Stomach (tissue), 8 donors: ENCODE measurements at regions not wholly inside any gene's neighbourhood (a gene's known extent, or its start where the extent isn't known, plus 50 kb on each side); places are given as distances from the start of the nearest gene placed in this dataset.

ENCODE experiments used
- DNase-seq, 2 donors: peaks; one replicate each; pipeline versions ENCODE4 v3.0.0 to v3.0.0-alpha.2; 2013 to 2019
- H3K27ac ChIP-seq, 5 donors: fragments of 200-600 bp in 4 of 5; sonication (generic) in 4 of 5; one replicate each; pipeline ENCODE4 v1.5.1; 2013 to 2019; ENCODE audit warnings: mild to moderate bottlenecking in 1 of 5, moderate library complexity in 1 of 5
- H3K27me3 ChIP-seq, 3 donors: fragments of 200-600 bp; sonication (generic); one replicate each; pipeline ENCODE4 v1.5.1; 2017 to 2019; ENCODE audit warnings: mixed run types in 1 of 3
- H3K36me3 ChIP-seq, 4 donors: fragments of 200-600 bp; sonication (generic); 1 replicate in 3 of 4; 2 replicates in 1 of 4; pipeline ENCODE4 v1.5.1; 2016 to 2019
- H3K4me1 ChIP-seq, 4 donors: fragments of 200-600 bp; sonication (generic); one replicate each; pipeline ENCODE4 v1.5.1; 2016 to 2019
- H3K4me3 ChIP-seq, 4 donors: fragments of 200-600 bp; sonication (generic) in 3 of 4; one replicate each; pipeline ENCODE4 v1.5.1; 2016 to 2019; ENCODE audit warnings: mild to moderate bottlenecking in 1 of 4
- H3K9me3 ChIP-seq, 4 donors: fragments of 200-600 bp; sonication (generic); one replicate each; pipeline ENCODE4 v1.5.1; 2016 to 2019
- EP300 ChIP-seq: sonication (generic); formaldehyde crosslinking; IDR thresholded peaks from one replicate; pipeline ENCODE4 v1.6.1; 2017; ENCODE audit warnings: antibody characterized with exemption
- POLR2A ChIP-seq, 4 donors: fragments of 450-650 bp; IDR thresholded peaks; one replicate each; pipeline ENCODE4 v1.6.1; 2016; ENCODE audit warnings: antibody characterized with exemption in 4 of 4, control low read depth in 2 of 4, mild to moderate bottlenecking in 1 of 4, moderate library complexity in 1 of 4
- POLR2AphosphoS5 ChIP-seq, 3 donors: sonication (generic); formaldehyde crosslinking; IDR thresholded peaks; one replicate each; pipeline ENCODE4 v1.6.1; 2016; ENCODE audit warnings: antibody characterized with exemption in 3 of 3
- WGBS, 5 donors: extraction: QIAGEN DNeasy Blood & Tissue Kit in 3 of 5; methylation state at CpG; one replicate each; pipeline versions ENCODE4 v1.1.5 to v1.1.7; 2013 to 2018; 5-methylcytosine and 5-hydroxymethylcytosine counted together
- intact Hi-C: fragments of 100-400 bp; cut with DNase I; formaldehyde crosslinking; loops from one replicate; pipeline ENCODE4 v1.15.1; 2023; ENCODE audit warnings: low total_unique reads
- TF ChIP-seq, protein P1 (sequence below), 7 experiments: fragments of 450-650 bp in 4 of 7; fragments of 200-600 bp in 3 of 7; sonication (generic) in 3 of 7; IDR thresholded peaks; one replicate each; pipeline ENCODE4 v1.5.1; 2016 to 2019; ENCODE audit warnings: antibody characterized with exemption in 7 of 7, control low read depth in 2 of 7, mild to moderate bottlenecking in 1 of 7
- donor health status: healthy with polysubstance abuse.
- donor health status: Bipolar disorder and iron deficiency.
- donor health status: healthy.

DNA sequence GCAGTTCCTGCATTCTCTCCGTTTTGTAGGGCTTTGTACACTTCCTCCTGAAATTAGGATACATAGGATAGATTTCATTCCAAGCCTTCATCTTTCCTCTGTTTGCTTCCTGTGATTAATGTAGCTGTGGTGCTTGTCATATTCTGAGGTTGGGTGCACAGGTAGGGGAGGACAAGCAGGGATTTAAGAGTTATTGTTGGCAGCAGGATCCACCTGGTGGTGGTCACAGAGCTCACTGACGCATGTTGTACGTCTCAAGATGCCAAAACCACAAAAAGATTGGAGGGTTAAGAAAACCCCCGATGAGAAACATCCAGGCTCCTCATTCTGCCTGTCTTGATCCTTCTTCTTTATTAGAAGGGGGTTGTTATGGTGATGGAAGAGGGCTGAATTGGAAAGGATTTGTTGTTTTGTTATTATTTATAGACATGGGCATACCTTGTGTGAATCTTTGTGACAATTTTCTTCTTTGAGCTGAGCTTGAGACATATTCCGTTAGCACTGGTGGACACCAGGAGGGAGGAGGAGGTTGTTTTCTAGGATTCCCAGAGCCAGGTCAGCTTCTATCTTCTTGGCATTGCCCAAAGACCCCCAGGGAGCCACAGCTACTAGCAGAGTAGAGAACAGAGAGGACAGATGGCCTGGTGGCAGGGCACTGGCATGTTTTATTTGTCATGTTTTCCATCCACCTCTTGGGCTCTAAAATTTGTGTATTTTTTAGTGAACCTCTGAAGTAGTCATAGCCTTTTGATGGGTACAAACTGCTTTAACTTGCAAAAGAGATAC is 57.7 kb upstream of the LARS2 start:
- no peak for DNase-seq
- Histone ChIP-seq H3K27me3 (peaks cover 0 to 27% (median 0%) of the 10 kb centered on the region in 3 donors), H3K27ac (no peak overlapping the region), H3K36me3 (no peaks in the 10 kb centered on the region), H3K4me1 (no peaks in the 10 kb centered on the region), H3K4me3 (no peak overlapping the region), H3K9me3 (no peaks in the 10 kb centered on the region)
- intact Hi-C loops = no loop called here
- no peak for TF ChIP-seq POLR2A (IDR thresholded peaks at IDR 0.05)
- TF ChIP-seq, protein P1, sequence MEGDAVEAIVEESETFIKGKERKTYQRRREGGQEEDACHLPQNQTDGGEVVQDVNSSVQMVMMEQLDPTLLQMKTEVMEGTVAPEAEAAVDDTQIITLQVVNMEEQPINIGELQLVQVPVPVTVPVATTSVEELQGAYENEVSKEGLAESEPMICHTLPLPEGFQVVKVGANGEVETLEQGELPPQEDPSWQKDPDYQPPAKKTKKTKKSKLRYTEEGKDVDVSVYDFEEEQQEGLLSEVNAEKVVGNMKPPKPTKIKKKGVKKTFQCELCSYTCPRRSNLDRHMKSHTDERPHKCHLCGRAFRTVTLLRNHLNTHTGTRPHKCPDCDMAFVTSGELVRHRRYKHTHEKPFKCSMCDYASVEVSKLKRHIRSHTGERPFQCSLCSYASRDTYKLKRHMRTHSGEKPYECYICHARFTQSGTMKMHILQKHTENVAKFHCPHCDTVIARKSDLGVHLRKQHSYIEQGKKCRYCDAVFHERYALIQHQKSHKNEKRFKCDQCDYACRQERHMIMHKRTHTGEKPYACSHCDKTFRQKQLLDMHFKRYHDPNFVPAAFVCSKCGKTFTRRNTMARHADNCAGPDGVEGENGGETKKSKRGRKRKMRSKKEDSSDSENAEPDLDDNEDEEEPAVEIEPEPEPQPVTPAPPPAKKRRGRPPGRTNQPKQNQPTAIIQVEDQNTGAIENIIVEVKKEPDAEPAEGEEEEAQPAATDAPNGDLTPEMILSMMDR (IDR thresholded peaks at IDR 0.05) = no peak
- WGBS, 5 donors = 55 to 67% (median 62%) methylated on average over 5 of the region's 5 CpGs

DNA sequence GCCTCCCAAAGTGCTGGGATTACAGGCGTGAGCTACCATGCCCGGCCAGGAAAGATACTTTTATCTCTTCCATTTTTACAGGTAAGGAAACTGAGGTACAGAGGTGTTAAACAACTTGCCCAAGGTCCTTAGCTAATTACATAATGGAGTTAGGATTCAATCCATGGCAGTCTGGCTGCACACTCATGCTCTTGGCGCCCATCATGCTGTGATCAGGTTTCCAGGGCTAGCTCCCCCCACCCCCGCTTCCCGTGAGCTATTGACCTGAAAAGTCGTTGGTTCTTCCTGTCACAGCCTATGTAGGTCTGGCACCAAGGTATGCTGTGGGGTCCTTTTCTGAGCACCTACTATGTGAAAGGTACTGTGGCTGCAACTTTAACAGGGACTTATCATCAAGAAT is 55.9 kb upstream of the LARS2 start:
- WGBS, 5 donors = 86 to 89% (median 87%) methylated on average over 6 of the region's 6 CpGs
- Histone ChIP-seq H3K36me3 (no peaks in the 10 kb centered on the region), H3K9me3 (no peaks in the 10 kb centered on the region), H3K27me3 (peaks cover 0 to 34% (median 4%) of the 10 kb centered on the region in 3 donors), H3K27ac (no peak overlapping the region), H3K4me3 (no peak overlapping the region), H3K4me1 (no peaks in the 10 kb centered on the region)
- no peak for DNase-seq
- intact Hi-C loops = no loop called here
- TF ChIP-seq, protein P1 (IDR thresholded peaks at IDR 0.05) = no peak
- TF ChIP-seq POLR2AphosphoS5 (IDR thresholded peaks at IDR 0.05) (no peak), POLR2A (IDR thresholded peaks at IDR 0.05) (no peak)

DNA sequence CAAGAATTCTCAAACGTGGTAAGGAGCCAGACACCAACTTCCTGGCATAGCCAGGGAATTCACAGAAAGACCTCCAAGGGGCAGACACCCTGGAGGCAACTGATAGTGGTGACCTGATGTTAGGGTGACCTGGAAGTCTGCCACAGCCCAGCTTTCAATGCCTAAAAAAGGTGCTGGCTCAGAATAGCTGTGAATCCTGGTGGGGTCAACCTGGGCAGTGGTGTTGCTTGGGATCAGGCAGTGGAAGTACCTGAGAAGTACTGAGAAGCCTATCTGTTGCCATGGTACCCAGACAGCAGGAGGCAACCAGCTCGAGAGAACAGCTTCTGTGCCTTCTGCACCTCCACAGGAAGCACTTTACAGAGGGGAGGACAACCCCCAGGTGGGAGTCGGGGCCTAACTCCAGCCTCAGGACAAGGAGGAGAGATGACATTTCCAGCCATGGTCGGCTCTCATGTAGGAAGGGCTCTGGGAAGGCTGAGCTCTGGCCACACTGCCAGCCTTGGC is 55.4 kb upstream of the LARS2 start:
- Histone ChIP-seq H3K27ac (no peak overlapping the region), H3K27me3 (peaks cover 0 to 34% (median 4%) of the 10 kb centered on the region in 3 donors), H3K4me3 (no peak overlapping the region), H3K36me3 (no peaks in the 10 kb centered on the region), H3K9me3 (no peaks in the 10 kb centered on the region), H3K4me1 (no peaks in the 10 kb centered on the region)
- TF ChIP-seq POLR2AphosphoS5 (IDR thresholded peaks at IDR 0.05) = no peak
- TF ChIP-seq POLR2A (IDR thresholded peaks at IDR 0.05) = no peak
- no peak for TF ChIP-seq EP300
- TF ChIP-seq, protein P1 (IDR thresholded peaks at IDR 0.05) = no peak
- intact Hi-C loops = no loop called here
- 41 to 90% (median 47%) methylated on average over 2 to 4 of the region's 4 CpGs for WGBS, 5 donors
- DNase-seq = no peak

DNA sequence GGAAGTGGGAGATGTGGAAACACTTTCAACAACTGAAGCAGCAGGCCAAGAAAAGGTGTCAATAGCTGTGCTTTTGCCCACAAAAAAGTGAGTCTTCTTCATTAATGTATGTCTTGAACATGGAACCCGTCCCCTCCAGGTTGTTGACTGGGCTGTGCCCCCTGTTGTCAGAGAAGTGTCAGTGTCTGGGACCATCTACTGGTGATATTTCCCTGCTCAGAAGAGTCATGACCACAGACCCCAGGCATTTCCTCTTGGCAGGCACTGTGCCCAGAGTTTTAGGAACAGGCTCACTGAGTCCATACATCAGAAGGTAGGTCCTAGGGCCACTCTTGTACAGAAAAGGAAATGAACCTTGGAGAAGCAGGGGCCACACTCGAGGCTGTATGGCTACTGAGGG is 54.8 kb upstream of the LARS2 start:
- Histone ChIP-seq H3K4me3 (no peak overlapping the region), H3K27me3 (peaks cover 0 to 34% (median 4%) of the 10 kb centered on the region in 3 donors), H3K27ac (no peak overlapping the region), H3K36me3 (no peaks in the 10 kb centered on the region), H3K4me1 (no peaks in the 10 kb centered on the region), H3K9me3 (no peaks in the 10 kb centered on the region)
- intact Hi-C loops = no loop called here
- no peak for DNase-seq
- TF ChIP-seq EP300 = no peak
- TF ChIP-seq, protein P1 (IDR thresholded peaks at IDR 0.05) = no peak
- no peak for TF ChIP-seq POLR2AphosphoS5 (IDR thresholded peaks at IDR 0.05)
- no peak for TF ChIP-seq POLR2A (IDR thresholded peaks at IDR 0.05)
- 62 to 95% (median 71%) methylated on average over 2 of the region's 2 CpGs for WGBS, 5 donors
